ENCODE measurements at regions not wholly inside any gene's neighbourhood (a gene's known extent, or its start where the extent isn't known, plus 50 kb on each side); places are given as distances from the start of the nearest gene placed in this dataset.

DNA sequence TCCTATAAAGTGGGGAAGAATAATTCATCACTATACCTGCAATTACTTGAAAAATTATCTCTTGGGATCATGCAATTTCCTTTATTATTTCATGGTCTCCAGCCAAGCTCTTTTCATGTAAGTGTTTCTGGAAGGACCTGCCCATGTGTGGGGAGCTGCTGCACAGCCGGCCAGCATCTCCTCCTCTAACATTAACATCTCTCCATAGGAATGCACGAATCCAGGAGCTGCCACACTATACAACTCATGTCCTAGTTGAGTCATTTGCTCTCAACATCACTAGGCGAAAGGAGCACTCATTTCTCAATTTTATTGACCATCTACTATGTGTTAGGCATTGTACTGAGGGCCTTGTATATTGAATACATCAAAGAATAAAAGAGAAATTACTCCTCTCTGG, 144.3 kb upstream of the ERBB4 start:
- TF ChIP-seq POLR2A (IDR thresholded peaks at IDR 0.05) = no peak
- TF ChIP-seq, protein P1, sequence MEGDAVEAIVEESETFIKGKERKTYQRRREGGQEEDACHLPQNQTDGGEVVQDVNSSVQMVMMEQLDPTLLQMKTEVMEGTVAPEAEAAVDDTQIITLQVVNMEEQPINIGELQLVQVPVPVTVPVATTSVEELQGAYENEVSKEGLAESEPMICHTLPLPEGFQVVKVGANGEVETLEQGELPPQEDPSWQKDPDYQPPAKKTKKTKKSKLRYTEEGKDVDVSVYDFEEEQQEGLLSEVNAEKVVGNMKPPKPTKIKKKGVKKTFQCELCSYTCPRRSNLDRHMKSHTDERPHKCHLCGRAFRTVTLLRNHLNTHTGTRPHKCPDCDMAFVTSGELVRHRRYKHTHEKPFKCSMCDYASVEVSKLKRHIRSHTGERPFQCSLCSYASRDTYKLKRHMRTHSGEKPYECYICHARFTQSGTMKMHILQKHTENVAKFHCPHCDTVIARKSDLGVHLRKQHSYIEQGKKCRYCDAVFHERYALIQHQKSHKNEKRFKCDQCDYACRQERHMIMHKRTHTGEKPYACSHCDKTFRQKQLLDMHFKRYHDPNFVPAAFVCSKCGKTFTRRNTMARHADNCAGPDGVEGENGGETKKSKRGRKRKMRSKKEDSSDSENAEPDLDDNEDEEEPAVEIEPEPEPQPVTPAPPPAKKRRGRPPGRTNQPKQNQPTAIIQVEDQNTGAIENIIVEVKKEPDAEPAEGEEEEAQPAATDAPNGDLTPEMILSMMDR (IDR thresholded peaks at IDR 0.05) = no peak

All from gastroesophageal sphincter (tissue), 3 donors.